ENCODE measurements at regions not wholly inside any gene's neighbourhood (a gene's known extent, or its start where the extent isn't known, plus 50 kb on each side); places are given as distances from the start of the nearest gene placed in this dataset.

DNA sequence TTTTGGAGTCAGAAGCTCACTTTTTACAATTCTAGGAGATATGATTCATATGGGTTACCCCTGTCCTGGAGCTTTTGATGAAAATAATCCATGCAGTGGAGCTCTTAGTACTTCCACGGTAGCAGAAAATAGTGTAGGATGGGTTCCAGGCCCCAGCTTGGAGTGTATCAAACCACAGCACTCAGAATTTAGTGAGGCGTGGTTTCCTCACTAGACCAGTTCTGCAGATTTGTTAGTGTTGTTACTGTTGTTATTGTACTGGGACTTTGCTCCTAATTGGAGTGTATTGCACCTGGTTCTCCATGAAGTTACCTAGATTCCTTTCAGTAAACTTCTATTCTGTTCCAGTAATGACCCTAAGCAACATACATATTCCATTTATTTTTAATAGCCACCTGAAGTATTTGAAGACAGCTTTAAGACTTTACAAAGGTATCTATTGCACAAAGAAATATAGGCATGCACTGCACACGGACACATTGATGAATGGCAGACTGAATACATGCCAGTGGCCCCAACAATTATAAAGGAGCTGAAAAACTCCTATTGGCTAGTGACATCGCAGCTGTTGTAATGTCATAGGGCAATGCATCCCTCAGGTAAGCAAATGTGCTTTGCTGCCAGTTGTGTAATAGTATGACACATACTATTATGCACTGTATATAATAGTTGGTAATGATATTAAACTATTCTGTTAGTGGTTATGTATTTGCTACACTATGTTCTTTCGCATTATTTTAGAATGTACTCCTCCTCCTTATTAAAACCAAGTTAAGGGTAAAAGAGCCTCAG is 1058.0 kb downstream of the KCNT2 start:
- no peak for DNase-seq (ENCODE audit: low spot score)

DNA sequence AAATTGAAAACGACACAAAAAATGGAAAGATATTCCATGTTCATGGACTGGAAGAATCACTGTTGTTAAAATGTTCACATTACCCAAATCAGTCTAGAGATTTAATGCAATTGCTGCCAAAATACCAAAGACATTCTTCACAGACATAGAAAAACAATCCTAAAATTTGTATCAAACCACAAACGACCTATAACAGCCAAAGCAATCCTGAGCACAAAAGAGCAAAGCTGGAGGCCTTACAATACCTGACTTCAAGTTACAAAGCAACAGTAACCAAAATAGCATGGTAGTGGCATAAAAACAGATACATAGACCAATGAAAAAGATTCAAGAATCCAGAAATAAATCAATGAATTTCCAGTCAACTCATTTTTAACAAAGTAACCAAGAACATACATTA is 1077.3 kb downstream of the KCNT2 start:
- DNase-seq (ENCODE audit: low spot score) = no peak

DNA sequence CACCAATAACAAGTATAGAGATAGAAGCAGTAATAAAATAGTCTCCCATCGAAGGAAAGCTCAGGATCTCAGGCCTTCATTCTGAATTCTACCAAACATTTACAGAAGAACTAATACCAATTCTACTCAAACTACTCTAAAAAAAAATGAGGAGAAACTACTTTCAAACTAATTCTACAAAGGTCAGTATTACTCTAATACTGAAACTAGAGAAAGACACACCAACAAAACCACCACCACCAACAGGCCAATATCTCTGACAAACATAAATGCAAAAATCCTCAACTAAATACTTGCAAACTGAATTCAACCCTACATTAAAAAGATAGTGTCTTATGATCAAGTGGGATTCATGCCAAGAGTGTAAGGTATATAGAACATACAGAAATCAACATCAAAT is 1078.4 kb downstream of the KCNT2 start:
- no peak for DNase-seq (ENCODE audit: low spot score)

DNA sequence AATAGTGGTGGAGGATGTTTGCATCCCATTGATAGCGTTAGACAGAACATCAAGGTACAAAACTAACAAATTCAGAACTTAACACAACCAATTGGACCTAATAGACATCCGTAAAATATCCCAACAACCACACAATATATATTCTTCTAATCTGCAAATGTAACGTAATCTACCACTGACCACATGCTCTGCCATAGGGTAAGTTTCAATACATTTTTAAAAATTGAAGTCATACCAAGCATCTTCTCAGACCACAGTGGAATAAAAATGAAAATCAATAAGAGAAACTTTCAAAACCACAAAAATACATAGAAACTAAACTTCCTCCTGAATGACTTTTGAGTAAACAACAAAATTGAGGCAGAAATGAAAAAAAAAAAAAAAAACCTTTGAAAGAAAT is 1087.5 kb downstream of the KCNT2 start:
- no peak for DNase-seq (ENCODE audit: low spot score)

DNA sequence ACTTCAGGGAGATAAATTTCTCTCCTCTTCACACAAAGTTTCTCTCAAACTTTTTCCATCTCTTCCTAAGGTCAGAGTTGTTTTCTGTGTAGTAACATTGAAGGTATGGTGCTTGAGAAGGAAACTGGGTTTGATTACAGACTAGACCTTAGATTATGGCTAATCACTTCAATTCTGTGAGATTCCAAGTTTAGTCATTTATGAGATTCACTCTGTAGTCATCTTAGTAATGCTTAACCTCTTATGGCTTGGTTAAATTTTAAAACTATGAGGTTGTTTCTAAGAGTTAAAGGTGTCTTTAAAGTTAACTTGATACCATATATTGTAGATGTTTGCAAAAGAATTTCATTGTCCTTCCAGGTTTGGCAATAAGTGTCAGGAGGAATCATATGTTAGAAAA is 1092.2 kb downstream of the KCNT2 start:
- no peak for DNase-seq (ENCODE audit: low spot score)

DNA sequence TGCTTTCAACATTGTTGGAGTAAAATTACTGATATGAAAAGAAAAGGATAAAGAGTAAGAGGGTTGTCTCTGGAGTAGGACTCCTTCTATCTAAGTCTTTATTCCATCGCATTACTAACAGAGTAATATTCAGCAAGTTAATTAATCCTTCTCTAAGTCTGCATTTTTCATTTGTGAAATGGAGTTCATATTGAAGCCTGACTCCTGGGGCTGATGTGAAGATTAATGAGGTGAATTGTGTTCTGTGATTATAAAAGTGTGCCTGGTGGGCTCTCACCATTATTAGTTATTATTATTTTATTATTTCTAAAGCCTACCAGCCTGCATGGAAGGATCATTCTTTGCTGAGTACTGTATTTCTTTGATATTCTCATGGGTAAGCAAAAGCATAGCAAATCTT is 1096.7 kb downstream of the KCNT2 start:
- DNase-seq (ENCODE audit: low spot score) = no peak

DNA sequence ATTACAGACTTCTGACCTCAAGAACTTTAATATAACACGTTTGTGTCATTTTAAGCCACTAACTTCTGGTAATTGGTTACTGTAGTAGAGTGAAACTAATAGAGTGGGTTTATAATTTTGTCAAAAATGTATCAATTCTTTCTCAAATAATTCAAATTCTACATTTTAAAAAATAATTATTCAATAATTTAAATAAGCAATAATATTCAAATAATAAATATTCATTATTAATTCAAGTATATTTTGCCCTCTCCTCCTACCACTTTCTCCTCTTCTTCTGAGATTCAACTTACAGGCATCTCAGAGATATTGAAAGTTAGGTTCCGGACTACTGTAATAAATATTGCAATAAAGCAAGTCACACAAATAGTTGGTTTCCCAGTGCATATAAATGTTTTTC is 1107.1 kb downstream of the KCNT2 start:
- DNase-seq (ENCODE audit: low spot score) = no peak

DNA sequence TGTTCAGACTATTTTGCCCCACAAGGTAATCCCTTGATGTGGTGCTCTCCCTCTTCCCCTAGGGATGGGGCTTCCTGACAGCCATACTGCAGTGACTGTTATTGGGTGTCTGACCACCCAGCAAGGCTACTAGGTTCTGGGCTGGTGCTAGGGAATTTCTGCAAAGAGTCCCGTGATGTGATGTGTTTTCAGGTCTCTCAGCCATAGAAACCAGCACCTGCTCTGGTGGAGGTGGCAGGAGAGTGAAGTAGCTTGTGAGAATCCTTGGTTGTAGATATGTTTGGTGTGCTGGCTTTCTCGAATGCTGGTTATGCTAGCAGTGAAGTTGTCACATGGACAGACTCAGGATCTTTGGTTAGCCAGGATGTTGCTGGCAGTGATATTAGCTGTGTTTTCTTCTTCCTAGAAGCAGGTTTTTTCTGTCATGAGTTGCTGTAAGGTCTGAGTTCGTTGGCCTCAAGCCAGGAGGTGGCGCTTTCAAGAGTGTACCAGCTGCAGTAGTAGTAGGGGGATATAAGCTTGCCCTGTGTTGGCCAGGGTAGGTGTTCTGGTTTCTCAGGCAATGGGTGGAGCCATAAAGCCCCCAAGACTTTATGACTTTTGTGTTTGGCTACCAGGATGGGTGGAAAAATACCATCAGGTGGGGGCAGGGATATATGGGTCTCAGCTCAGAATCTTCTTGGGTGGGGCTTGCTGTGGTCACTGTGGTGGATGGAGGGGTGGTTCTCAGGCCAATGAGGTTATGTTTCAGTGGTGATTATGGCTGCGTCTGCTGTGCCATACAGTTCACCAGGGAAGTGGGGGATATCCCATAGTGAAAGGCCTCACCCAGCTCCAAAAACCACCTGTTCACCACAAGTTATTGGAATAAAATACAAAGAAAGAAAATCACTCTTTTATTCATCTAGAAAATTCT is 1112.3 kb downstream of the KCNT2 start:
- no peak for DNase-seq (ENCODE audit: low spot score)

DNA sequence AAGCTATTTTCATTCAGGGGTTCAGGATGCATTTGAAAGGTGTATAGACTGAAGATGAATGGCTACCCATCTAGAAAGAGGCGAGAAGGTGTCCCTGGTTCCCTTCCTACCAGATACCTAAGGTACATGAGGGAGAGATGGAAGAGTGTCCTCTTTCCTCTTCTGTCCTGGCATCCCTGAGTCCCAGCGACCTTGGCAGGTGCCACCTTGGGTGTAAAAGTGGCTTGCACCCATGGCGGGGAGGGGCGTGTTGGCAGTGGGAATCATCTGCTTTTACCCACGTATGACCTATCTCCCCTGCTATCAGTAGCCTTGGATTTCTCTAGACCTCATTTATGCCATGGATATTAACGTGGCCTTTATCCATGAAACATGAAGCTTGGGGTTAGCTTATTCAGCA is 1126.1 kb downstream of the KCNT2 start:
- DNase-seq (ENCODE audit: low spot score) = no peak

DNA sequence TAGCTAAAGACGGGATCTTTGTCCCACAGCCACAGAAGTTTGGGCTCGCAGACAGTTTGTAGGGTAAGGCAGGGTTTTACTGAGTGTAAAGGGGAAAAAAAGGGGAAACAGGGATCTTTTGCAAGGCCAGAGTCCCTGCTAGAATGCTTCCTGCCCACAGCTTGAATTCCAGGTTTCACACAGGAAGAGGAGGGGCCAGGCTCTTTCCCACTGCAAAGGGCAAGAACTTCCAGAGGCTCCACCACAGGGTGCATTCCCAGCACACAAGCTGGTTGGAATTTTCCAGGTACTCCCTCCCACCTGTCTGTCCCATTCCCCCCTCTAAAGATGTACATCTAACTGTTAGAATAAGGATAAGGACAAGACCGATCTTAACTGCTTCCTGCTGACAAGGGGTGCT is 1126.9 kb downstream of the KCNT2 start:
- no peak for DNase-seq (ENCODE audit: low spot score)

DNA sequence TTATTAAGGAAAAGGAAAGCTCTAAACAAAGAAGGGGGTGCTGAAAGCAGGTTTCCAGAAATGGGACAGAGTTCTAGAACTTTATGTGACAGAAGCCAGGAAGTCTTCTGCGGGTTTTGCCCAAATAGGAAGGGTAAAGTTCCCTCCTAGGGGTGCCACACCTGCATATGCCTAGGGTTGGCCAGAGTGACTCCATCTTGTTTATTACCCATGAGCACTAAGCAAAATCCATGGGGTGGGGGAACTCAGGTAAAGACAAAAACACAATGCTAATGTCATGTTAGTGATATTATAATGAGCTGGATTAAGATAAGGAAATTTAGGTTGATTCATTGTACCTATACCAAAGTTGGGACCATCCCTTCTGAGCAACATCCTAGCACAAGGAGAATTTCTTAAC is 1132.7 kb downstream of the KCNT2 start:
- DNase-seq (ENCODE audit: low spot score) = no peak

DNA sequence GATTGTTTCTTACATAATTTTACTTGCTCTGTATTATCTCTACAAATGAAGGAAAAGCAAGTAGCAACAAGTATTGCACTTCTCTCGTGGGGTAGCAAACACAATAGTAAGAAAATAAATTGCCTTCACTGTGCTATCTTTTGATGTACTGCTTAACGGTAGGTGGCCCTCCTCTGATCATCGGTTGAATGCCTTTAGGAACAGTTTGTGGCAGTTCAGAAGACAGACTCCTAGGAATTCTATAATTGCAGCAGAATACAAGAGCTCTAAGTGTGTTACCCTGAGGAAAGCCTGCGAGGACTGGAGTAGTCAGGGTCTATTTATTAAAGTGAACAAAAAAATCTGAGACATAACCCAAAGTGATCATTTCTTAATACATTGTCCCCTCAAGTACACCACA is 1135.9 kb downstream of the KCNT2 start:
- DNase-seq (ENCODE audit: low spot score) = no peak

DNA sequence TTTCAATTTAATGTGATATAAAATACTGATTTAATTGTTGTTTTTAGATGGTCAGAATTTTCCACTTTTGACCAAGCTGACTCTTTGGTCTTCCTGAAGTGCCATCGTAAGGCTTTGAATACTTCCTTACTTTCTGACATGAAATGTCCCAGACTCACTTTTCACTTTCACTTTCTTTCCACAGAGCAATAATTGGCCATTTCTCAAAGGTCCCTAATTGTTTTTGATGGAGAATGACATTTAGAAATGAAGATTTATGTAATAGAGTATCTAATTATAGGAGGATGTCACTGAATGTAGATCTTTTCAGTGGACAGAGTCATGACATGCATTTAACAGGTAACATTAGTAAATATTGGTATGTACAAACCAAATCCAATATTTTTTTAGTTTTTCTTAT is 1141.6 kb downstream of the KCNT2 start:
- DNase-seq (ENCODE audit: low spot score) = no peak

DNA sequence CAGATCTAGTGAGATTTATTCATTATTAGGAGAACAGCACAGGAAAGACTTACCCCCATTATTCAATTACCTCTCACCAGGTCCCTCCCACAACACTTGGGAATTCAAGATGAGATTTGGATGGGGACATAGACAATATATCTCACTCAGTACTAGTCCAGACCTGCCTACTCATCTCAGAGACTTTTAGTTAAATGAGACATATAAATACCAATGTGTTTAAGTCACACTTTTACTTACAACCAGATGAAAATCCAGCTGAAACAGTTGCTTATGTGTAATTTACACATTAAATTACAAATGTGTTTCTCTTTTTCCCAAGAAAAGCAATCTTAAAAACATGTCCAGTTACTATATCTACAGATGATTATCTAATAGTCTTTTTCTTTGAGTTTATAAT is 1145.6 kb downstream of the KCNT2 start:
- DNase-seq (ENCODE audit: low spot score) = no peak

DNA sequence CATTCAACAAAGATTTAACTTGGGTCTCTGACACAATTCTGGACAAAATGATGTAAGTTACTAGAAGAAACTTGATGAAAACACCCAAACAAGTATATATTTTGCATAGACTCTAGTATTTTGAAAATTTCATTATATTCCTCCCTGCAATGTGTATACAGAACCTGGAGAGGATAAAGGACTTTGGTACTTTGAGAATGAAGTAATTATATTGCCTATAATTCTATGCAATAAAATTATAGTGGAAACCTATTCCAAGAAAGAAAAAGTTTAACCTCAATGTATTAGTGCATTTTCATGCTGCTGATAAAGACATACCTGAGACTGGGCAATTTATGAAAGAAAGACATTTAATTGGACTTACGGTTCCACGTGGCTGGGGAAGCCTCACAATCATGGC is 1146.1 kb downstream of the KCNT2 start:
- DNase-seq (ENCODE audit: low spot score) = no peak

DNA sequence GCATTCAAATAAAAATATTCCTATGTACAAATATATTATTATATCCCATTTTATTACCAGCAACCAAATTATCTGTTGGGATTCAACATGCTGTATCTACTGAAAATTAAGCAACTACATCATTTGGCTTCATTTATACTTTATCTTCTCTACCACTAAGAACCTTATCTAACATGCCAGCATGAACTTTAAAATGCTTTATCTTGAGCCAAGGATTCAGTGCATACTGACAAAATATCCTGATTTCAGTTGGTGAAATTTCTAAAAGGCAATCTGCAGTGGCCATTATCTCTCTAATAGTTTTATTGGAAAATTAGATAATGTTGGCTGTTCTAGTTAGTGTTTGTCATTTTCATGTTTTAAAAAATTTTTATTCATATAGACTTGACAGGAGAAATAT is 1149.9 kb downstream of the KCNT2 start:
- DNase-seq (ENCODE audit: low spot score) = no peak

DNA sequence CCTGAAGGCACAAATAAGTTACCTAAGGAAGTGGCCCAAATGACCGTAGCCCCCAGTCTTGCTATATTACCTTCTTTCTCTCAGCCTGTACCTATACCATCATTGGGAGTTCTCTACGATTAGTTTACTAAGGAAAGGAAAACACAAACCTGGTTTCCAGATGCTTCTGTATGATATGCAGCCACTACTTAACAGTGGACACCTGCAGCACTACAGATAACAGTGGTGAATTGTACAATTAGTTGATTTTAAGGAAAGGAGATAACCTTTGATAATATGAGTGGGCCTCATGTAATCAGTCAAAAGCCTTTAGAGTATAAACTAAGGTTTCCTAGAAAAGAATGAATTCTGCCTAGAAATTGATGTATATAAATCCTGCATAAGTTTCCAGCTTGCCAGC is 1157.4 kb downstream of the KCNT2 start:
- DNase-seq (ENCODE audit: low spot score) = no peak

DNA sequence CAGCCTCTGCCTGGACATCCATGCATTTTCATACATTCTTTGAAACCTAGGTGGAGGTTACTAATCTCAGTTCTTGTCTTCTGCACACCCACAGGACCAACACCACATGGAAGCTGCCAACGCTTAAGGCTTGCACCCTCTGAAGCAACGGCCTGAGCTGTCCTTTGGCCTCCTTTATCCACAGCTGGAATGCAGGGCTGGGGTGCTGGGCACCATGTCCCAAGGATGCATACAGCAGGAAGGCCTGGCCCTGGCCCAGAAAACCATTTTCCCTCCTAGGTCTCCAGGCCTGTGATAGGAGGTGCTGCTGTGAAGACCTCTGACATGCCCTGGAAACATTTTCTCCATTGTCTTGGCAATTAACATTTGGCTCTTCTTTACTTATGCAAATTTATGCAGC is 1168.6 kb downstream of the KCNT2 start:
- DNase-seq (ENCODE audit: low spot score) = no peak

DNA sequence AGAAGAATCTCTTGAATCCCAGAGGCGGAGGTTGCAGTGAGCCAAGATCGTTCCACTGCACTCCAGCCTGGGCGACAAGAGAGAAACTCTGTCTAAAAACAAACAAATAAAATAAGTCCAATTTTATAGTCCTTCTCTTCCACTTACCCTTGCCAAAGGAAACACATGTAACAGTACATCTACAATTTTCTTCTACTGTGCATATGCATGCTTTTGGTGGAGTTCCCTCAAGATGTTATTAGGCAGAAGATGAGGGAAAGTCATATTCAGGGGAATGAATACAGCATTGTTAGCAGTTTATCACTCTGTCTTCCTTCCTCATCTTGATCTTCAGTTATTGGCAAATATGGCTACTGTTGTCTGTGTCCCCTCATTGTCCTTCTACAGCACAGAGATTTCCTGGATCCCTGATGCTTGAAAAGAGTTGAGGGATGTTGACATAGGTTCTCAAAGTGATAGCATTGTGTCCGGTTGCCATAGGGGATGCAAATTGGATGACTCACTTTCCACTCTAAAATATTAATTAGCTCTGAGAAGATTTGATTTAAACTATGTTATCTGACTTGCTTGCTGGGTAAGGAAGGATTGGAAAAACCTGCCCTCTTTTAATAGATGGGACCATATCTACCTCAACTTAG is 1173.6 kb downstream of the KCNT2 start:
- DNase-seq (ENCODE audit: low spot score) = no peak

DNA sequence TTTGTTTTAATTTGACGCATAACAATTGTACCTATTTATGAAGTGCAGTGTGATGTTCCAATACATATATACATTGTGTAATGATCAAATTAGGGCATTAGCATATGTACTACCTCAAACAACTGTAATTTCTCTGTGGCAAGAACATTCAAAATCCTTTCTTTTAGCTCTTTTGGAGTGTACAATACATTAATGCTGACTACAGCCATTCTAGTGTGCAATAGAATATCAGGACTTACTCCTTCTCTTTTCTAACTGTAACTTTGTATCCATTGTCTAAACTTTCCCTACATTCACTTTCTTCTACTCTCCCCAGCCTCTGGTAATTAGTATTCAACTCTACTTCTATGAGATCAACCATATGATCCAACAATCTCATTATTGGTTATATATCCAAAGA is 1177.4 kb downstream of the KCNT2 start:
- DNase-seq (ENCODE audit: low spot score) = no peak

DNA sequence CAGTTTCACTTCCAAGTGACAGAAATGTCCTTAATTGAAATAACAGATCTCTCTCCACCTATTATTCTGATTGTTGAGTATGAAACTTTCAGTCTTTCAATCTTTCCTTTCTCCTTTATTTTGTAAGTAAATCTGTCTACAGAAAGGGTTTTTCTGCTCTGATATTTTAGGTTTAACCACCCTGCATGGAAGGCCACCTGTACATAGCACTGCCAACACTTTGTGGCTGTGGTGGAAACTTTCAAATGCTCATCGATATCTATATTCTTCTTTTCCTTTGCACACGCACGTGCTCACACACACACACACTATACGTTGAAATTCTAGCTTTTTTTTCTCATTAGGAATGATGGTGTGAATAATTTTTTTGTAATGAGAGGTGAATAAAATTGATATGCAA is 1179.3 kb downstream of the KCNT2 start:
- DNase-seq (ENCODE audit: low spot score) = no peak

DNA sequence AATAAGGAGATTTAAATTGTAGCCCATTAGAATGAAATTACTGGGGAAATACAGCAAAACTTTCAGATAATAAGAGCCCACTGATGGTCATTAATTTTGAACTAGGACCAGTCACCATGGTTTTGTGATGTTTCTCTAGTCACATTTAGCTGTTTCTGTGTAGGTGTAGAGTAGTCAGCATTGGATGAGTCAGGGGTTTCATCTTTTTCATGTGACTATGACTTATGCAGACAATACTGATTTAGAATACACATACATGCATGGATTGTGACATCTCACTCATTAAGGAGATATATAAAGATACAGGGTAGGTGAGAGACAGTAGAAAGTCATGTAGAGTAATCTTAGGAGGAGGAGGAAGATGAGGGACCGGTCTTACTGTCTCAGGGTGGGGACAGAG is 1192.7 kb downstream of the KCNT2 start:
- DNase-seq (ENCODE audit: low spot score) = no peak

DNA sequence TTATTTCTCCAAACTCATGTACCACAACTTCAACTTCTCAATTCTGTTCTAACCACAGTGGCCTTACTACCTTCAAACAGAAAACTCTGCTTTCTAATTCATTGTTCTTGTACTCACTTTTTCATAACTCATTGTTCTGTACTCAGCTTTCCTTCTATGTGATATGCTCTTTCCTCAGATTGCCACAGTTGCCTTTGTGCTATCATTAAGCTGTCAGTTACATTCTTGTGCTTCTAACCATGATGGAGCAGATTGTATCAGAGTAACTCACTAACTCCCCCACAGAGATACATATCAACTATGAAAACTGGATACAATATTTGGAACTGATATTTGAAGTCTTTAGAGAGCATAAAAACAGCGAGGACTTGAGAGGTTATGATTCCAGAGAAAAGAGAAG is 1213.7 kb downstream of the KCNT2 start:
- no peak for DNase-seq (ENCODE audit: low spot score)

Data from cerebellar cortex (tissue), 1 donor.